NCI-H187 (cell line): ENCODE measurements at regions not wholly inside any gene's neighbourhood (a gene's known extent, or its start where the extent isn't known, plus 50 kb on each side); places are given as distances from the start of the nearest gene placed in this dataset.

Experiments used
- DNase-seq, 2 experiments: peaks; one replicate each; lab custom pipeline; 2025; lab: John Stamatoyannopoulos, UW

GRCh38 chr1:208541225-208541855 lies 297.2 kb upstream of the PLXNA2 start:
- no peak for DNase-seq

- DNase-seq, result no peak
Observed at GRCh38 chr1:208542309-208542708, 298.1 kb upstream of the PLXNA2 start.

- DNase-seq, result no peak
Observed at GRCh38 chr1:208544053-208544452, 299.9 kb upstream of the PLXNA2 start.

- no peak for DNase-seq
Observed at GRCh38 chr1:208544794-208545193, 300.6 kb upstream of the PLXNA2 start.

GRCh38 chr1:208551024-208551423 lies 306.8 kb upstream of the PLXNA2 start:
- DNase-seq, result no peak

GRCh38 chr1:208551633-208552320 lies 307.6 kb upstream of the PLXNA2 start:
- DNase-seq, result no peak

- DNase-seq, result no peak
Observed at GRCh38 chr1:208552928-208553327, 308.7 kb upstream of the PLXNA2 start.

- no peak for DNase-seq
Observed at GRCh38 chr1:208556461-208556860, 312.3 kb upstream of the PLXNA2 start.

GRCh38 chr1:208557046-208557722 lies 313.0 kb upstream of the PLXNA2 start:
- no peak for DNase-seq

- no peak for DNase-seq
Observed at GRCh38 chr1:208557723-208558094, 313.5 kb upstream of the PLXNA2 start.

- DNase-seq, result no peak
Observed at GRCh38 chr1:208559597-208560329, 315.6 kb upstream of the PLXNA2 start.

GRCh38 chr1:208562151-208562960 lies 318.2 kb upstream of the PLXNA2 start:
- DNase-seq, result no peak

- no peak for DNase-seq
Observed at GRCh38 chr1:208564466-208564865, 320.3 kb upstream of the PLXNA2 start.

- DNase-seq, result no peak
Observed at GRCh38 chr1:208565756-208566440, 321.7 kb upstream of the PLXNA2 start.

- DNase-seq, result no peak
Observed at GRCh38 chr1:208569181-208569580, 325.0 kb upstream of the PLXNA2 start.

- no peak for DNase-seq
Observed at GRCh38 chr1:208570362-208570761, 326.2 kb upstream of the PLXNA2 start.

- no peak for DNase-seq
Observed at GRCh38 chr1:208576425-208576824, 332.2 kb upstream of the PLXNA2 start.

GRCh38 chr1:208577381-208577905 lies 333.3 kb upstream of the PLXNA2 start:
- DNase-seq, result no peak

GRCh38 chr1:208581209-208581608 lies 337.0 kb upstream of the PLXNA2 start:
- DNase-seq, result no peak

- DNase-seq, result no peak
Observed at GRCh38 chr1:208581667-208582066, 337.5 kb upstream of the PLXNA2 start.

GRCh38 chr1:208584167-208584755 lies 340.1 kb upstream of the PLXNA2 start:
- DNase-seq, result no peak
